Subcutaneous abdominal adipose tissue (tissue), 5 donors: ENCODE measurements at regions not wholly inside any gene's neighbourhood (a gene's known extent, or its start where the extent isn't known, plus 50 kb on each side); places are given as distances from the start of the nearest gene placed in this dataset.

Experiments used
- H3K27ac ChIP-seq: one replicate; pipeline ENCODE4 v1.7.0; 2013; ENCODE audit warnings: low read depth, mild to moderate bottlenecking, inconsistent platforms, low read length, moderate library complexity
- H3K27me3 ChIP-seq, 5 donors: one replicate each; pipeline ENCODE4 v1.7.0; 2013; ENCODE audit warnings: low read length in 5 of 5, inconsistent platforms in 1 of 5; ENCODE audit not compliant: control insufficient read depth in 5 of 5, insufficient read depth in 4 of 5
- H3K36me3 ChIP-seq, 5 donors: one replicate each; pipeline ENCODE4 v1.7.0; 2013; ENCODE audit warnings: low read length in 5 of 5; ENCODE audit not compliant: control insufficient read depth in 5 of 5, insufficient read depth in 5 of 5
- H3K4me1 ChIP-seq, 5 donors: one replicate each; pipeline ENCODE4 v1.7.0; 2013; ENCODE audit warnings: low read length in 5 of 5, mild to moderate bottlenecking in 3 of 5, moderate library complexity in 1 of 5; ENCODE audit not compliant: control insufficient read depth in 5 of 5, insufficient read depth in 5 of 5
- H3K4me3 ChIP-seq, 5 donors: one replicate each; pipeline ENCODE4 v1.7.0; 2013; ENCODE audit warnings: low read length in 5 of 5, low read depth in 1 of 5
- H3K9ac ChIP-seq, 5 donors: one replicate each; pipeline ENCODE4 v1.7.0; 2013; ENCODE audit warnings: low read length in 5 of 5, mild to moderate bottlenecking in 4 of 5, moderate library complexity in 3 of 5
- H3K9me3 ChIP-seq, 5 donors: one replicate each; pipeline ENCODE4 v1.7.0; 2013; ENCODE audit warnings: low read length in 5 of 5; ENCODE audit not compliant: control insufficient read depth in 5 of 5
- donor health status: healthy.
- donor health status: healthy.
- donor health status: healthy.
- donor health status: healthy.
- donor health status: healthy.

GRCh38 chrX:5233830-5234229 lies 994.8 kb downstream of the NLGN4X start:
- H3K4me1 ChIP-seq, result peaks cover 0 to 5% (median 0%) of the 10 kb centered on the region in 5 donors
- no peak overlapping the region for H3K27ac ChIP-seq
- H3K36me3 ChIP-seq, result no peaks in the 10 kb centered on the region
- peaks cover 0 to 3% (median 0%) of the 10 kb centered on the region in 5 donors for H3K9me3 ChIP-seq
- no peak overlapping the region for H3K9ac ChIP-seq
- no peaks in the 10 kb centered on the region for H3K27me3 ChIP-seq
- no peak overlapping the region for H3K4me3 ChIP-seq

- Histone ChIP-seq H3K9me3 (peaks cover 0 to 3% (median 0%) of the 10 kb centered on the region in 5 donors), H3K4me3 (no peak overlapping the region), H3K27ac (no peak overlapping the region), H3K4me1 (no peaks in the 10 kb centered on the region), H3K36me3 (no peaks in the 10 kb centered on the region), H3K9ac (no peak overlapping the region), H3K27me3 (no peaks in the 10 kb centered on the region)
Measured at GRCh38 chrX:5220421-5220820, 1008.2 kb downstream of the NLGN4X start.

GRCh38 chrX:5194806-5195205 lies 1033.9 kb downstream of the NLGN4X start:
- Histone ChIP-seq H3K4me1 (no peaks in the 10 kb centered on the region), H3K27me3 (no peaks in the 10 kb centered on the region), H3K36me3 (no peaks in the 10 kb centered on the region), H3K4me3 (no peak overlapping the region), H3K9me3 (no peaks in the 10 kb centered on the region), H3K27ac (no peak overlapping the region), H3K9ac (no peak overlapping the region)

- H3K4me1 ChIP-seq, result no peaks in the 10 kb centered on the region
- no peak overlapping the region for H3K9ac ChIP-seq
- no peaks in the 10 kb centered on the region for H3K36me3 ChIP-seq
- H3K27ac ChIP-seq, result no peak overlapping the region
- H3K9me3 ChIP-seq, result no peaks in the 10 kb centered on the region
- no peaks in the 10 kb centered on the region for H3K27me3 ChIP-seq
- H3K4me3 ChIP-seq, result no peak overlapping the region
Measured at GRCh38 chrX:5180135-5180741, 1048.4 kb downstream of the NLGN4X start.

- Histone ChIP-seq H3K9ac (no peak overlapping the region), H3K9me3 (peaks cover 0 to 2% (median 0%) of the 10 kb centered on the region in 5 donors)
Measured at GRCh38 chrX:5176766-5177165, 1051.9 kb downstream of the NLGN4X start.

GRCh38 chrX:5163663-5164062 lies 1065.0 kb downstream of the NLGN4X start:
- Histone ChIP-seq H3K27ac (no peak overlapping the region), H3K9ac (no peak overlapping the region), H3K4me3 (no peak overlapping the region), H3K27me3 (no peaks in the 10 kb centered on the region), H3K4me1 (no peaks in the 10 kb centered on the region), H3K9me3 (peaks cover 0 to 3% (median 0%) of the 10 kb centered on the region in 5 donors), H3K36me3 (no peaks in the 10 kb centered on the region)

More at GRCh38 chrX:5176766-5177165, 1051.9 kb downstream of the NLGN4X start:
- no peak overlapping the region for H3K4me3 ChIP-seq
- H3K27me3 ChIP-seq, result no peaks in the 10 kb centered on the region
- no peaks in the 10 kb centered on the region for H3K4me1 ChIP-seq
- H3K27ac ChIP-seq, result no peak overlapping the region
- no peaks in the 10 kb centered on the region for H3K36me3 ChIP-seq

GRCh38 chrX:5155301-5155700 lies 1073.4 kb downstream of the NLGN4X start:
- Histone ChIP-seq H3K9ac (no peak overlapping the region), H3K4me1 (no peaks in the 10 kb centered on the region), H3K27me3 (no peaks in the 10 kb centered on the region), H3K36me3 (no peaks in the 10 kb centered on the region), H3K4me3 (no peak overlapping the region), H3K27ac (no peak overlapping the region), H3K9me3 (no peaks in the 10 kb centered on the region)

GRCh38 chrX:5145957-5146356 lies 1082.7 kb downstream of the NLGN4X start:
- Histone ChIP-seq H3K9ac (no peak overlapping the region), H3K27ac (no peak overlapping the region), H3K4me3 (no peak overlapping the region), H3K27me3 (no peaks in the 10 kb centered on the region), H3K36me3 (no peaks in the 10 kb centered on the region), H3K9me3 (no peaks in the 10 kb centered on the region), H3K4me1 (no peaks in the 10 kb centered on the region)

GRCh38 chrX:5142644-5143043 lies 1086.0 kb downstream of the NLGN4X start:
- H3K4me3 ChIP-seq, result no peak overlapping the region
- H3K4me1 ChIP-seq, result no peaks in the 10 kb centered on the region
- no peaks in the 10 kb centered on the region for H3K36me3 ChIP-seq
- no peak overlapping the region for H3K9ac ChIP-seq
- no peak overlapping the region for H3K27ac ChIP-seq
- peaks cover 0 to 4% (median 0%) of the 10 kb centered on the region in 5 donors for H3K9me3 ChIP-seq
- H3K27me3 ChIP-seq, result no peaks in the 10 kb centered on the region

GRCh38 chrX:5122181-5122678 lies 1106.4 kb downstream of the NLGN4X start:
- no peaks in the 10 kb centered on the region for H3K27me3 ChIP-seq
- H3K9me3 ChIP-seq, result no peaks in the 10 kb centered on the region
- H3K9ac ChIP-seq, result no peak overlapping the region
- H3K36me3 ChIP-seq, result no peaks in the 10 kb centered on the region
- no peaks in the 10 kb centered on the region for H3K4me1 ChIP-seq
- H3K4me3 ChIP-seq, result no peak overlapping the region
- no peak overlapping the region for H3K27ac ChIP-seq
